HT1080 (cell line): ENCODE measurements at regions not wholly inside any gene's neighbourhood (a gene's known extent, or its start where the extent isn't known, plus 50 kb on each side); places are given as distances from the start of the nearest gene placed in this dataset.
"Not testable (repeated sequence)": the region's sequence is repeated elsewhere in the genome, so short reads cannot be mapped to it uniquely, and the experiment has no call there.

ENCODE experiments used
- DNase-seq: peaks from one replicate; pipeline ENCODE4 v3.0.0-alpha.2; 2015; ENCODE audit warnings: low read depth

- DNase-seq, result peak; percentile 97
These were observed 159.8 kb upstream of the TSC22D2 start for GRCh38 chr3:150248116-150248887.

GRCh38 chr3:150247441-150247840, 160.7 kb upstream of the TSC22D2 start:
- no peak for DNase-seq

DNA sequence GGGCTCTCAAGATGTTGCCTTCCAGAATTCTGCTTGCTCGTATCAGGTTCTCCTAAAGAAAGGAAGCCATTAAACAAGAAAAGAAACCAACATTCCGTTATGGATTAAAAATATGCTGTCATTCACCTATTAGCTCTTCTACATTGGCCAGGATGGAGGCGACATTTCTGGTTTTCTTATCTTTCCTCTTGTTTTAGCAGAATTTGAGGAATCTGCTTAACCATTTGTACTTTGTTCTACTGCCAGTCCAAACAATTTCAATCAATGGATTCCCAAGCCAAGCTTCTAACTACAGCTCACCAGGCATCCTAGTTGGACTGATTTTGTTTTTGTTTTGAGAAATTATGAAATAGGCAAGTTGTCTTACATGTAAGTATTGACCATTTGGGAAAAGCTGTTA, 164.6 kb upstream of the TSC22D2 start:
- DNase-seq, result no peak

GRCh38 chr3:150242220-150242936, 165.7 kb upstream of the TSC22D2 start:
- DNase-seq, result peak; percentile 49

DNA sequence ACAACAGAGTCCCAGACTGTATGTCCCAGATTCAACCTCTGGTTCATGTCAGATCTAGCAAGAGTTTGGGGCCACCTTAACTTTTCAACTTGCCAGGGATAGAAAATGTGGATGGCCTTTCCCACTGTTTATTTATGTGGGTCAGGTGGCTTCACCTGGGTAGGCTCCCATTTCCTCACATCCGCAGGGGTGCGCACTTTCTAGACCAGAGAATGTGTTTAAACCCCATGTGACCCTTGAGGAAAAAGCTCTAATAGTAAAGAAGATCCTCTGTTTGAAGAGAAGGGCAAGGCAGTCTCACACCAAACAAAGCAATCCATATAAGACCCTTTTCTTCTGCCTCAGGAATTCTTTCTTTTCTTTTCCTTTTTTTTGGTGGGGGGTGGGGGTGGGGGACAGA, 167.2 kb upstream of the TSC22D2 start:
- no peak for DNase-seq

DNA sequence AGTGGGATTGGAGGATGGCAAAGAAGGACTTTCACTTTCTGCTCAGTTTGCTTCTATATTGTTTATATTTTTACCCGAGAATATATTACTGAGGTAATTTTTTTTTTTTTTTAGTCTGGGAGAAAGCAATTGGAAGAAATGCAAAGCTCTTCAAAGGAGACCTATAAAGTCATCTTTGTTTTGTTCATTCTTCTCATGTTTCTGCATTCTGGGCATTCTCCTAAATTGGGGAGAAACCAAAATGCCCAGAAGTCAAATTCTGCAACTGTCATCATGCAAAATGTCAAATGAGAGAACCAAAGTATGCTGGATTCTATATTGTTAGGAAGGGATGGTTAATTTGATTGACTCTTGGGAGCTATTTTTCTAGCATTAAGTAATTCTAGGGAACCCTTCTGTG, 168.3 kb upstream of the TSC22D2 start:
- no peak for DNase-seq

DNA sequence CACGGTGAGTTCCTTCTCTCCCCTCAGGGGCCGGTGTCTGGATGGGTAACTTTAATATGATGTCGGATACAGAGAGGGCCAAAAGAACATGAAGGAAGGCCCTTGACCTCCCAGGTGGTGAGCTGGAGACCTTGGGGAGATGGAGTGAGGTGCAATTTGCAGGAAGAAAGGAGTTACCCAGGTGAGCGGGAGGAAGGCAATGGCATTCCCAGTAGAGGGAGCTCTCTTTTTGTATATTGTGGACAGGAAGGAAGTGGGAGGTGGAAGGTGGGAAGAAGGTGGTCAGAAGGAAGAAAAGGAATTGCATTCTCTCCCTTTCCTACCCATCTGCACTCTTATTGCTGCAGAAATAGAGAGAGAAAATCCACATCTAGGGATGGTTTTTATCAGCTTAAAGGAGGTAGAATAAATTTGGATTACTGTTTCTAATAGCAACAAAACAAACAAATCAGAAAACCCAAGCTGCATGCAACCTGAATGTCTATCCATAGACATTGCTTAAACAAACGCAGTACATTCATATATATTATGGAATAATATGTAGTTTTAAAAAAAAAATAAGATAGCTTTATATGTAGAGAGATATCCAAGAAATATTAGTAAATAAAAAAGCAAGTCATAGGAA, 169.0 kb upstream of the TSC22D2 start:
- peak; percentile 38 for DNase-seq

DNA sequence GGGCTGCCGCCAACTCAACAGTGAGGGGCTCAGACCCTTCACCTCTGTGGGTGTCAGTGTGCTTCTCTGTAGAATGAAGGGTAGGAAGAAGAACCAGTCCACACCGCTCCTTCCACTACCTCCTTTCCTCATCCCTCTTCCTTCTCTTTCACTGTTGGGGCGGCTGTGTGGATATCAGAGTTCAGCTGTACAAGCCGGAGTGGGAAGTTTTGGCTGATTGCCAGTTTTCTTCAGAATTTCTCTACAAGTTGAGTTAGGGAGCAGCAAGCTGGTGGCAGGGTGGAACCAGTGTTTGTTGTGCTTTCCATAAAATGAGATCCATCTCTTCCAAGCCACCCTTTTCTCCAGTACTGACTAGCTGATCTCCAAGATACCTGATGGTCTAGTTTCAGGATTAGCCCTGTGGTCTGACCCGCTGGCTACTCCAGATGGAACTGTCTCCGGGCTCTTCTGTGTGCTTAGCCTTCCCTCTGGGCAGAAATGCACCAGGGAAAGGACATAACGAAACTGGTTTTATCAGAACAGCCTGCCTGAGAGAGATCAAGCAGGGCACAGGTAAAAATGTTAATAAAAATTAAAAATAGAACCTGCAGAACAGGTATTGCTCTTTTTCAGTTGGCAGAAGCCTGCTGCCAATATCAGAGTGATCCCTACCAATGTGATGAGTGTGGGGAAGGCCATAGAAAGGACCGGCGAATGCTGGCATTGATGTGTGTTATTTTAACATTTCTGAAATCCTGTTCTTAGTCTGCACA, 169.9 kb upstream of the TSC22D2 start:
- DNase-seq, result peak; percentile 33

DNA sequence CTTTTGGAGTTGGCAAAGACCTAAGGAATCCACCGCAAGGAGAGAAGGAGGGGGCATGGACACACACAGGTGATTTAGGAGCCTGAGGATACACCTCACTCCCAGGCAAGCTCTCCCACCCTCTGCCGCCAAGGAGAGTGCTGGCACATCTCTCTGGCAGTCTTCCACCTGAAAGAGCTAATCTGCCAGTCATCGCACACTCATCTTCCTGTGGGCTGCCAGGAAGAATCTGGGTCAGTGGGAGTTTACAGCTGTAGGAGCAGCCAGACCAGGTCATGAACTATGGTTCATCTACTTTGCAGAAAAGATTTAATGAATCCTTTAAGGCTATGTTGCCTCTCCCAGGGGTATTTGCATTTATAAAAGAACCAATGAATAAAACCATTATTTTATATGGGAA, 170.6 kb upstream of the TSC22D2 start:
- DNase-seq, result peak; percentile 96

DNA sequence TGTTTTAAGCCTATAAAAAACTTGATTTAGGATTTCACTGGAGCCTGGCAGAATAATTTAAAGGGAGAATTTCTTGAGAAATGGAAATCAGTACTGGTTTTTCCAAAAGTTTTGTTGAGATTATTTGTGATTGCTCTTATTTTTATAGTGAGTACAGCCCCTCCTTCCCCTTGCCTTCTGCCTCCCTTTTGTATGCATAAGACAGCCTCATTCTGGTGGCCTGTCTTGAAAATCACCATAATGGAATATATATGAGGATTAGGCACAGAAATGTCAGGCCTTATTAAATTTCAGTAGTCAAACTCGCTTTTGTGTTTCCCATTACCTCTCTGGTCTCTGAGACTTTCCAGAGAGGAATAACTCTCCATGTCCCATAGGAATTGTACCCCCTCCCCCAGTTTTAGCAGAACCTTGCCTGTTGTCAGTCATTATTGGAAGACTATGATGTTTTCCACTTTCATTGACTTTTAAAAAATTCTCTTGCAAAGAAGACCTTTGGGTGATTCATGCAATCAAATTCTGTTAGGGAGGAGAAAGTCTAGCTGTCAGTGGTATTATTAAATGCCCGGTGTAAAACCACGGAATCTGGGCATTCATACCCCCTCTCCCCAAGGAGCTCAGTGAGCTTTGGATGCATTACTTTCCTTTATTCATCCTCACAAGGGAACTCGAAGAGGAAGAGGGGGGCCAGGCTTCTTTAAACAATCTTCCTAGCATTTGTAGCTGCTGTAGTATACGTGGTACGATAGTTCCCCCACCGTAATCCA, 171.6 kb upstream of the TSC22D2 start:
- DNase-seq, result peak; percentile 88

DNA sequence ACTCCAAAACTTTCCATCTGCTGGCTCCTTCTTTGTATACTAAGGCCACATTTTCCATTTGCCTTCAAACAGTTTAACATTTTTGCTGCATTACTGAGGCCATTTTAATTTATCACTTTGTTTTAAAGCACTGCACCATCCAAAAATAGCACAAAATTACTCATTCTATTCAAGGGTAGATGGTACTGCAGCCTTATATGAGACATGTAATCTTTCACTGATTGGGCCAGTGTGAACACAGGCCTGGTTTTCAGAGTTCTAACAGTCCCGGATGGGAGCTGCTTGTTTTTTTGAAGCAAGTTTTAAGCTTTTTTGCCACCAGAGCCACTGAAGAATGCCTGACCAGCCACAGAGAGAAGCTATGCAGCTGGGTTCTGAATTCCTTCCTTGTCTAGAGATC, 172.3 kb upstream of the TSC22D2 start:
- DNase-seq, result peak; percentile 39

- DNase-seq, result peak; percentile 94
These were observed 175.1 kb upstream of the TSC22D2 start for GRCh38 chr3:150232992-150233451.

GRCh38 chr3:150230037-150230436, 178.1 kb upstream of the TSC22D2 start:
- no peak for DNase-seq

DNA sequence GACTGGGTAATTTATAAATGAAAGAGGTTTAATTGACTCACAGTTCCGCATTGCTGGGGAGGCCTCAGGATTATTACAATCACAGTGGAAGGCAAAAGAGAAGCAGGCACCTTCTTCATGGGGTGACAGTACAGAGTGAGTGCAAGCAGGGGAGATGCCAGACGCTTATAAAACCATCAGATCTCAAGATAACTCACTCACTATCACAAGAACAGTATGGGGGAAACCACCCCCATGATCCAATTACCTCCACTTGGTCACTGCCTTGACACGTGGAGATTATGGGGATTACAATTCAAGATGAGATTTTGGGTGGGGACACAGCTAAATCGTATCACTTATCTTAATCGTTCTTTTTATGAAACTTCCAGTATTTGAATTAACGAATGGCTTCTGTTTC, 179.5 kb upstream of the TSC22D2 start:
- not testable (repeated sequence) for DNase-seq

DNA sequence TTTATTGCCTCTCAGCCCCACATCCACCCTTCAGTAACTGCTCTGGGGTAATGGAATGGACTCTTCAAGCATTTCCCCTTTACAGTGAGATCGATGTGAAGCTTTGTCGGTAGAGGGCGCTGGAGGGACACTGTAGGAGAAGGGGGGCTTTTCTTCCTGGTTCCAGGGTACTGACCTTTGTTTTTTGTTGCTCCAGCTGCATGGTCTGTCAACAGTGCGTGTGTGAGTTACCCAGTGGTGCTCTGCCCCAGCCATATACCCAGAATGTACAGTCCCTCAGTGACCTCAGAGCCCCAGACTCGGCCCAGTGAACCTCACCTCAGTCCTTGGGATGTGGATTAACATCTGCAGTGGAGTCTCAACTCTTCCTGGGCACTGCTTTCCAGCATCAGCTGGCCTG, 180.3 kb upstream of the TSC22D2 start:
- peak; percentile 68 for DNase-seq

- DNase-seq, result no peak
These were observed 182.1 kb upstream of the TSC22D2 start for GRCh38 chr3:150225986-150226385.

- no peak for DNase-seq
These were observed 184.5 kb upstream of the TSC22D2 start for GRCh38 chr3:150223558-150223957.

GRCh38 chr3:150222691-150223489, 185.2 kb upstream of the TSC22D2 start:
- DNase-seq, result no peak

GRCh38 chr3:150221904-150222523, 186.1 kb upstream of the TSC22D2 start:
- DNase-seq, result no peak

DNA sequence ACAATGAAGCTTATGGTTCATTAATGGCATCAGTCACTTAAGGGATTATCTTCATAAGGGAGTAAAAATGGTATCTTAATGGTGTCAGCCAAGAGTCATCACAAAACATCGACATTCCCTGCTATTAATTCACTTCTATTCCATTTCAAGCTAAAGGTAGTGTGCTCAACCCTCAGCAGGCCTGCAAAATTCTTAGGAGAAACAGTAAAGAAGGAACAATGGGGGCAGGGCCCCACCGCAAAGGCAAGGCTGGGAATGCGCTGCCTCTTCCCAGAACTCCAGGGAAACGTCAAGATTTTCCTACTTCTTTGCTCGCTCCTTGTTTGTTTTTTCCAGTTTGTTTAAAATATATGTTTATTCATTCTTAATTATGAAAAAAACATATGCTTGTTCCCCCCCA, 187.3 kb upstream of the TSC22D2 start:
- no peak for DNase-seq
